BLaER1 (cell line): ENCODE measurements at regions not wholly inside any gene's neighbourhood (a gene's known extent, or its start where the extent isn't known, plus 50 kb on each side); places are given as distances from the start of the nearest gene placed in this dataset.

Experiments
- H3K27ac ChIP-seq: shearing (Covaris generic); formaldehyde crosslinking; 2 replicates; pipeline ENCODE4 v1.8.1; 2022
- H3K27me3 ChIP-seq: shearing (Covaris generic); formaldehyde crosslinking; 2 replicates; pipeline ENCODE4 v1.8.1; 2022
- H3K36me3 ChIP-seq: shearing (Covaris generic); formaldehyde crosslinking; 2 replicates; pipeline ENCODE4 v1.8.1; 2022
- H3K4me1 ChIP-seq: shearing (Covaris generic); formaldehyde crosslinking; 2 replicates; pipeline ENCODE4 v1.8.1; 2022
- H3K4me2 ChIP-seq: shearing (Covaris generic); formaldehyde crosslinking; 2 replicates; pipeline ENCODE4 v1.8.1; 2022
- H3K4me3 ChIP-seq: shearing (Covaris generic); formaldehyde crosslinking; 2 replicates; pipeline ENCODE4 v1.8.1; 2022
- H3K9ac ChIP-seq: shearing (Covaris generic); formaldehyde crosslinking; 2 replicates; pipeline ENCODE4 v1.8.1; 2022
- H3K9me3 ChIP-seq: shearing (Covaris generic); formaldehyde crosslinking; 2 replicates; pipeline ENCODE4 v1.8.1; 2022
- H4K20me1 ChIP-seq: shearing (Covaris generic); formaldehyde crosslinking; 2 replicates; pipeline ENCODE4 v1.8.1; 2022
- Cebpa-rat ChIP-seq: shearing (Covaris generic); IDR thresholded peaks from 2 replicates; pipeline ENCODE4 v1.8.1; 2022

DNA sequence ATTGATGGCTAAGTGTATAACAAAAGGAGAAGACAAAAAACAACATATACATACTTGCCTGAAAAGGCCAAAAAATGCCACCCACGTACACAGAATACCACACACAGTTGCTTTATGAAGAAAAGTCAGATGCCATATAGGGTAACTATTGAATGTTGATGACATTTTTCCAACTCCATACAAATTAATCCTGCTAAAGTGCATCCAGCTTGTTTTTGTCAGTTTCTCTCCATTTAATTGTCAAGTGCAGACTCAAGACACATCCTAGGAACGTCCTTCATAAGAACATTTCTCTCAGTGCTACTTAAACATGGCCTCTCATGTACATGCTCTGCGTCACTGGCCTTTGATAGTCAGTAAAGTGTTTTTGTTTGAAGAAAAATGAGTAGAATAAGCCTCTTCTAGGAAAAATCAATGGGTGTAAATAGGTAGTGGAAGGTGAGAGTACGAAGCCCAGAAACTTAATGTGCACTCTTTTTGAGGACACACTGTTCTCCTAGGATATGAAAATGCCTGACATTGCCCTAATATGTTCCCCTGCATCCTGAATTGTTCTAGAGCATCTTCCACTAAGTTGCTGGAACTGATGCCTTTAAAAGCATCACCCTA lies 267.4 kb upstream of the ATP11B start:
- Histone ChIP-seq H3K36me3 (no peaks in the 10 kb centered on the region), H4K20me1 (no peaks in the 10 kb centered on the region), H3K4me1 (no peaks in the 10 kb centered on the region), H3K27ac (no peak overlapping the region), H3K4me2 (no peak overlapping the region), H3K27me3 (no peaks in the 10 kb centered on the region), H3K9me3 (no peaks in the 10 kb centered on the region), H3K9ac (no peak overlapping the region), H3K4me3 (no peak overlapping the region)
- TF ChIP-seq Cebpa-rat, result no peak

DNA sequence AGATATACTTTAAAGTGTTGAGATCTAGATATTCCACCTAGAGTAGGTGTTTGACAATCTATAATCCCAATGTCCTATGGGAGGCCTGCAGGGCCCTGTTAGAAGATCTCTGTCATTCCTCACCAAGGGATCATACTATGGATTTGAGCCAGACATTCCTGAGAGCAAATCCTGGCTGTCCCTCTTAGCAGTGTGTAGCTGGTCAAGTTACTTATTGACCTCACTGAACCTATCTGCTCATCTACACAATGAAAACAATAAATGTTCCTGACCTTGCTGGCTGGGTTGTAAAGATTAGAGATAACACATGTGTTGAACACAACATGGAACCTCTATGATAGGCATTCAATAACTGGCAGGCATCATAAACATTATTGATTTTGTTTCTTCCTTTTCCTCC lies 265.6 kb upstream of the ATP11B start:
- no peak overlapping the region for H3K4me3 ChIP-seq
- H3K9ac ChIP-seq, result no peak overlapping the region
- H3K4me1 ChIP-seq, result no peaks in the 10 kb centered on the region
- H4K20me1 ChIP-seq, result no peaks in the 10 kb centered on the region
- no peak overlapping the region for H3K4me2 ChIP-seq
- H3K9me3 ChIP-seq, result no peaks in the 10 kb centered on the region
- H3K27me3 ChIP-seq, result no peaks in the 10 kb centered on the region
- H3K27ac ChIP-seq, result no peak overlapping the region
- TF ChIP-seq Cebpa-rat, result no peak
- H3K36me3 ChIP-seq, result no peaks in the 10 kb centered on the region

DNA sequence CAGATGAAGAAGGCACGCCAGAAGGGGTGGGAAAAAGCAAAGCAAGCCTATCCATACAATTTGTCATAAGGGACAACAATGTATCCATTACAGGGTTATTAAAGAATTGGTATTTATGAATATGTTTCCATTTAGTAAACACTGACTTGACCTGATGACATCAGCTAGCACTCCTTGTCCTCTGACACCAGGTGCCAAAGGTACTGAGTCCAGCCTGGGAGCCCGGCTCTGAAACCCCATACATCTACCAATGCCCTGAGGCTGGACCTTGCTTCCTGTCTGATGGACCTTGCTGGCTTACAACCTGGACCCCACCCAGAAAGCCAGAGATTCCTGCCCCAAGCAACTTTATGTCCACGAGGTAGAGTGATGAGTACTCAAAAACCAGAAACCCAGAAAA lies 263.0 kb upstream of the ATP11B start:
- H3K27ac ChIP-seq, result no peak overlapping the region
- H3K9me3 ChIP-seq, result no peaks in the 10 kb centered on the region
- H3K9ac ChIP-seq, result no peak overlapping the region
- H3K36me3 ChIP-seq, result no peaks in the 10 kb centered on the region
- TF ChIP-seq Cebpa-rat, result no peak
- no peaks in the 10 kb centered on the region for H3K4me1 ChIP-seq
- H3K4me2 ChIP-seq, result no peak overlapping the region
- no peaks in the 10 kb centered on the region for H4K20me1 ChIP-seq
- H3K4me3 ChIP-seq, result no peak overlapping the region
- H3K27me3 ChIP-seq, result no peaks in the 10 kb centered on the region

DNA sequence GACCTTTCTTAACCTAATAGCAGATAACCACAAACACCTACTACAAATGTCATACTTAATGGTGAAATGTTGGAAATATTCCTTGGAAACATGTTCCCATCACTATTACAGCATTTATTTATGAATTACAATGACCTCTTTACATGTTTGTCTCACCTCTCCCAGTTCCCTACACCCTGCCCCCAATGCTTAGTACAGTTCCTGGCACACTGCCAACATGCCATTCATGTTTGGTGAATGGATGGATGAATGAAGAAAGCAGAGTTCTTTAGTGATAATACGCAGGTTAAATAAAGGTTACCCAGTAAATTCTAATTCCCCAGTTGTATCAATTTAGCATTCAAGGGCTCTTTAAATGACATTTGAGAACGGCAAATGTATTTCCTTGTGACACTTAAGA lies 259.9 kb upstream of the ATP11B start:
- no peaks in the 10 kb centered on the region for H4K20me1 ChIP-seq
- H3K9me3 ChIP-seq, result no peaks in the 10 kb centered on the region
- no peak overlapping the region for H3K9ac ChIP-seq
- no peak for TF ChIP-seq Cebpa-rat
- no peak overlapping the region for H3K27ac ChIP-seq
- H3K27me3 ChIP-seq, result no peaks in the 10 kb centered on the region
- H3K4me2 ChIP-seq, result no peak overlapping the region
- no peaks in the 10 kb centered on the region for H3K36me3 ChIP-seq
- H3K4me1 ChIP-seq, result no peaks in the 10 kb centered on the region
- H3K4me3 ChIP-seq, result no peak overlapping the region

DNA sequence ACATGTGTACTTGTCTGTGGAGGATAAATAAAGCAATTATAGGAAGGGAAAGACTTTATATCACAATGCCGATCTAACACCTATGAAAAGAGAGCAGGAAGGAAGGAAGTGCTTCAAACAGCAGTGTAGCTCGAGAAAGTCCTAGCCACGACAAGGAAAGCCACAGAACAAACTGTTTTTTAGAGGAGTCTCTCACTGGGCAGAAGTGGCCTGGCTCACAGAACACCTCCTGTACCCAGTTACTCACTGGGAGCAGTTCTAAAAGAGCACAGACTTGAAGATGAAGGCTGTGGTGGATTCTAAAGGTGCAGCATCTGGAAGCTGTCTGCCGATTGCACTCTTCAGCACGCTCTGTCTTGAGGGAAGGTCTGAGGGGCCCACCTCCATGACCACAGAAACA lies 248.8 kb upstream of the ATP11B start:
- no peak overlapping the region for H3K27ac ChIP-seq
- H3K9ac ChIP-seq, result no peak overlapping the region
- peak overlapping the region; percentile 29; the same call in 1 of the 2 replicates for H3K4me2 ChIP-seq
- no peaks in the 10 kb centered on the region for H4K20me1 ChIP-seq
- peaks cover 9% of the 10 kb centered on the region for H3K4me1 ChIP-seq
- H3K4me3 ChIP-seq, result no peak overlapping the region
- H3K9me3 ChIP-seq, result no peaks in the 10 kb centered on the region
- no peaks in the 10 kb centered on the region for H3K36me3 ChIP-seq
- no peaks in the 10 kb centered on the region for H3K27me3 ChIP-seq
- TF ChIP-seq Cebpa-rat, result no peak

DNA sequence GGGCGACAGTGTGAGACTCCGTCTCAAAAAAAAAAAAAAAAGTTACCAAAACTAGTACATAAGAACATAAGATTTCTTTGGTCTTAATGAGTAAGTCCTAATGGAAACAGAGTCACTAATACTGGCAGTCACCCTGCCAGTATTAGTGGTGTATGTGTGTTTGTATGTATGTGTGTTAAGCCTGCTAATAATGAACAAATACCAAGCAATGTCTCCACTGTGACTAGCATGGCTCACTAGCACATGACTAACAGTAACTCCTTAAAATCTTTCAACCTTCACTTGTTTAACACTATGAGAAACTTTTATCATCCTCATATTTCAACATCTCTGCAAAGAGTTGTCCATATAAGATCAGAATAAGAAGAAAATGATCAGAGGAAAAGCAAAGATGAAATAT lies 231.0 kb upstream of the ATP11B start:
- TF ChIP-seq Cebpa-rat, result no peak
- Histone ChIP-seq H3K4me1 (no peaks in the 10 kb centered on the region), H4K20me1 (no peaks in the 10 kb centered on the region), H3K27me3 (no peaks in the 10 kb centered on the region), H3K9me3 (peaks cover 10% of the 10 kb centered on the region), H3K27ac (no peak overlapping the region), H3K36me3 (no peaks in the 10 kb centered on the region), H3K4me3 (no peak overlapping the region), H3K4me2 (no peak overlapping the region), H3K9ac (no peak overlapping the region)

DNA sequence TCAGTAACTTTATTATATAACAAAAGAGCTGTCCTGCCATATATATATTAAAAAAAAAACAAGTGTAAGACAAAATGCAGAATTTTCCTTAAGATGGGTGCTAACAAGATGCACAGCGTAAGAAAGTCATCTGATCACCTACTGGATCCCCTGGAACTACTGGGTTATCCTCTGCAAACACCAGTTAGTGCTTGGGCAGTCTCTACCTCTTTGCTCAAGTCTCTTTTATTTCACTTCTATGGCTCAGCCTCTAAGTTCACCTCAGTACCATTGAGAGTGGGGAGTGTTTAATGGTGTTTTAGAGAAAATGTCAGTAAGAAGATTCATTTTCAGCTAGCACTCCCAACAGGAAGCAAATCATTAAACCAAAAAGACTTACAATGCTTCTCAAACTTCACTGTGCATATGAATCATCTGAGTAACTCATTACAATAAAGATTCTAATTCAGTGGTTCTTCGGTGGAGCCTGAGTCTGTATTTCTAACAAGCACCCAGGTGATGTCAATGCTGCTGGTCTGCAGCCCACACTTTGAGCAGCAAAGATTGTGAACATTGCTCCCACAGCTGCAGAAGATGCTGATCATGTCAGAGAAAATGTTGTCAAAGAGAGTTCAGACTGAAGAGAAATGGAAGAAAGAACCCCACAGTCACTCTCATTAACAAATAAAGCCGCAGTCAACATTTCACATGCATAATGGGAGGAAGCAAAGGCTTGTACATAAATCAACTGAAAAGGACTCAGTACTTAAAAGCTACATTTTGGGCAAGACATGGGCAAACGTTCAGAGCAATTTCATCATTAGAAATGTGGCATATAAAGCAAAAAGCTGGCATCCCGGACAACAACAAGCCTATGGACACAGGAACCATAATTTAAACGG lies 227.1 kb upstream of the ATP11B start:
- Histone ChIP-seq H3K4me2 (no peak overlapping the region), H3K9me3 (no peaks in the 10 kb centered on the region; the same call in 1 of the 2 replicates), H3K9ac (no peak overlapping the region), H3K4me1 (no peaks in the 10 kb centered on the region), H4K20me1 (no peaks in the 10 kb centered on the region), H3K27me3 (no peaks in the 10 kb centered on the region), H3K27ac (no peak overlapping the region), H3K36me3 (no peaks in the 10 kb centered on the region), H3K4me3 (no peak overlapping the region)
- TF ChIP-seq Cebpa-rat, result no peak

DNA sequence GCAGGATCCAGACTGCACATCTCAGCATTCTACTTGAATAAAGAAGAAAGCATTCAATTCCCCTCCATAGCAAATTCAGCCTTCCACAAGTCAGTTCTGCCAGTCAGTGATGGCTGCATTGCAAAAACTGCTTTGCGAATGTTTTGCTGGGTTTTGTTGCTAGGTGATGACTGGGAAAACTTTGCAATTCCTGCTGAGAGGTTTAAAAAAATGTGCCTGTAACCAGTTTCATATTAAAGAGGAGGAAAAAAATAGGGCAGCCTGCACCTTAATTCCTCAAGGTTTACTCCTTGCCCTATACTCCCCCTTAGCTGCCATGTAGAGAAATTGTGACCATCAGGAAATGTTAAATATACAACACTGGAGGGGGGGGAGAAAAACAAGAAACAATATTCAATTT lies 225.6 kb upstream of the ATP11B start:
- Histone ChIP-seq H3K27me3 (no peaks in the 10 kb centered on the region), H3K9ac (no peak overlapping the region), H3K4me2 (no peak overlapping the region), H4K20me1 (no peaks in the 10 kb centered on the region), H3K36me3 (no peaks in the 10 kb centered on the region), H3K27ac (no peak overlapping the region), H3K9me3 (peaks cover 5% of the 10 kb centered on the region), H3K4me1 (no peaks in the 10 kb centered on the region), H3K4me3 (no peak overlapping the region)
- no peak for TF ChIP-seq Cebpa-rat

DNA sequence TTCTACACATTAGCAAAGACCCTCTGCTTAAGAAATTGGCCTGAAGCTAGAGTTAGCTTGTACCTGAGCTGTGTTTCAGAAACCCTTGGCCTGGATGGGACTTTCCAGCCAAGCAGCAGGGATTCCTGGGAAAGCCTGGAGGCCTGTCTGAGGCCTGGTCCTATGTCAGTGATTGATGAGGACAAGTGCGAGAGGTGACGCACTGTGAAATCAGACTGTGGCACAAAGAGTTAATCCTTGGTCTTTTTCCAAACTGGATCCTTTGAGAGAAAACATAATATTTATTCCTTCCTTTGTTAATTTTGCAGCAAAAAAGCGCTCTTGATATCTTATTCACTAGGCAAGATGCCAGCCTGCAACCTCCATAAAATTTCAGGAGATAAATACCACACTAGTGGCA lies 225.0 kb upstream of the ATP11B start:
- no peak overlapping the region for H3K27ac ChIP-seq
- no peak overlapping the region for H3K9ac ChIP-seq
- no peaks in the 10 kb centered on the region for H3K27me3 ChIP-seq
- H3K4me3 ChIP-seq, result no peak overlapping the region
- H3K9me3 ChIP-seq, result peaks cover 8% of the 10 kb centered on the region
- H3K4me1 ChIP-seq, result no peaks in the 10 kb centered on the region
- H4K20me1 ChIP-seq, result no peaks in the 10 kb centered on the region
- no peak for TF ChIP-seq Cebpa-rat
- no peak overlapping the region for H3K4me2 ChIP-seq
- no peaks in the 10 kb centered on the region for H3K36me3 ChIP-seq

DNA sequence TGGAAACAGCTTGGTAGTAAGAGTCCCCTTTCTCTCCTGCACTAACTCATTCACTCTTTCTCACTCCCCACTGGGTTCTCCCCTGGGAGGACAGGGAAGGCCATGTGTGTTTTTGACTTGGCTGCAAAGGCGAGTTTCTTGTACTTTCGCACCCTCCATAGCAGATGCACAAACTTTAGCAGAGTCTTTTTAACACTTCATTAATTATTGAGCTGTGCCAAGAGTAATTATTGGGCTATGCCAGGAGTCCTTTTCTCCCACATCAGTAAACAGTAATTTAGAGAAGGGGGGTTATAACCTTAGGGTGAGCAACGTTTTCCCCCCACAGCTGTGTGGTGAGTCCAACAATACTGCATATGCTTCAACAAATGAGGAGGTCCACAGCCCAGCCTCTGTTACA lies 224.4 kb upstream of the ATP11B start:
- H3K9ac ChIP-seq, result no peak overlapping the region

More for the DNA sequence above, 224.4 kb upstream of the ATP11B start:
- TF ChIP-seq Cebpa-rat, result no peak
- Histone ChIP-seq H3K27me3 (no peaks in the 10 kb centered on the region), H3K27ac (no peak overlapping the region), H3K4me1 (no peaks in the 10 kb centered on the region), H3K9me3 (peaks cover 13% of the 10 kb centered on the region), H3K4me3 (no peak overlapping the region), H4K20me1 (no peaks in the 10 kb centered on the region), H3K4me2 (no peak overlapping the region), H3K36me3 (no peaks in the 10 kb centered on the region)
